HEK293T (cell line): ENCODE measurements at regions not wholly inside any gene's neighbourhood (a gene's known extent, or its start where the extent isn't known, plus 50 kb on each side); places are given as distances from the start of the nearest gene placed in this dataset.

Experiments
- BHLHE40 ChIP-seq: fragments of 450-650 bp; IDR thresholded peaks from 2 replicates; pipeline ENCODE4 v1.6.1; 2016; ENCODE audit warnings: mild to moderate bottlenecking, moderate library complexity, borderline replicate concordance
- FOXA1 ChIP-seq: fragments of 450-650 bp; IDR thresholded peaks from 2 replicates; pipeline ENCODE4 v1.6.1; 2016; ENCODE audit warnings: mild to moderate bottlenecking
- FOXM1 ChIP-seq: fragments of 450-650 bp; IDR thresholded peaks from 2 replicates; pipeline ENCODE4 v1.6.1; 2017; ENCODE audit warnings: mild to moderate bottlenecking, borderline replicate concordance
- SP1 ChIP-seq: fragments of 450-650 bp; IDR thresholded peaks from 2 replicates; pipeline ENCODE4 v1.6.1; 2017
- ZNF384 ChIP-seq: fragments of 450-650 bp; IDR thresholded peaks from 2 replicates; pipeline ENCODE4 v1.6.1; 2016

DNA sequence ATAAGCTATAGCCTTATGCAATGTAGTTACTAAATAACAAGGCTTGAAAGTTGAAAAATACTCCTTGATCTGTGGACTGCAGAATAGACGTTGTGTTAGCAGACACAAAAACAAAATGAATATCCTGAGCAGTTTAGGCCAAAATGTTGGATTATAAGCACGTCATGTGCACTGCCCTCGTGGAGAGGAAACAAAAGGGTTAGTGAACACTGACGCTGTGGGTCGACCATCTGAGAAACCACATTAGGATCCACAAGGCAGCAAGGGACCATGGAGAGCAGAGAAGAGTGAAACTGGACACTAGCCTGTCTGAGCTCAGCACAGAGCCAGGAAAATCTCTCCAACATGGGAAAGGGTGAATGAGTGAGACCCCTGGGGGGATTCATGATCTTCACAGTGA lies 145.3 kb downstream of the DTHD1 start:
- TF ChIP-seq SP1 (no peak), FOXM1 (no peak), BHLHE40 (no peak), ZNF384 (no peak), FOXA1 (no peak)
